ENCODE measurements at regions not wholly inside any gene's neighbourhood (a gene's known extent, or its start where the extent isn't known, plus 50 kb on each side); places are given as distances from the start of the nearest gene placed in this dataset.

DNA sequence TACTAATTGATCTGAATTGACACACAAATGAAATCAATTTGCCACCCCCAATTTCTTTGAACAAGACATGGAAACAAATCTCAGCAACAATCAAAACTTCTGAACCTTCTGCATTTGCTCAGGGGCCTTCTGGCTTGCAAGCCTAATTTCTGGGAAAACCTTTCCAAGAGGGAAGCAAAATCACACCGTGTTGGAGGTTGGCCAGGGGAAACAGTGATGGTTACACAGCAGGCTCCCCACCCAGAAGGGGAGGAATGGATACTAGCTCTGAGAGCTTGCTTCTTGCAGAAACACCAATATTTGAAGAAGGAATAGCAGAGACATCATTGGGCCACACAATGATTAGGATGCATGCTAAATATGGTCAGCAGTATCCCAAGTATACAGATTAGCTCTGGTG is 488.6 kb upstream of the TRPC7 start:
- TF ChIP-seq, protein P1, sequence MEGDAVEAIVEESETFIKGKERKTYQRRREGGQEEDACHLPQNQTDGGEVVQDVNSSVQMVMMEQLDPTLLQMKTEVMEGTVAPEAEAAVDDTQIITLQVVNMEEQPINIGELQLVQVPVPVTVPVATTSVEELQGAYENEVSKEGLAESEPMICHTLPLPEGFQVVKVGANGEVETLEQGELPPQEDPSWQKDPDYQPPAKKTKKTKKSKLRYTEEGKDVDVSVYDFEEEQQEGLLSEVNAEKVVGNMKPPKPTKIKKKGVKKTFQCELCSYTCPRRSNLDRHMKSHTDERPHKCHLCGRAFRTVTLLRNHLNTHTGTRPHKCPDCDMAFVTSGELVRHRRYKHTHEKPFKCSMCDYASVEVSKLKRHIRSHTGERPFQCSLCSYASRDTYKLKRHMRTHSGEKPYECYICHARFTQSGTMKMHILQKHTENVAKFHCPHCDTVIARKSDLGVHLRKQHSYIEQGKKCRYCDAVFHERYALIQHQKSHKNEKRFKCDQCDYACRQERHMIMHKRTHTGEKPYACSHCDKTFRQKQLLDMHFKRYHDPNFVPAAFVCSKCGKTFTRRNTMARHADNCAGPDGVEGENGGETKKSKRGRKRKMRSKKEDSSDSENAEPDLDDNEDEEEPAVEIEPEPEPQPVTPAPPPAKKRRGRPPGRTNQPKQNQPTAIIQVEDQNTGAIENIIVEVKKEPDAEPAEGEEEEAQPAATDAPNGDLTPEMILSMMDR (IDR thresholded peaks at IDR 0.05): no peak
- TF ChIP-seq POLR2A (IDR thresholded peaks at IDR 0.05) (no peak), POLR2AphosphoS5 (IDR thresholded peaks at IDR 0.05) (no peak)

Data from prostate gland (tissue), 2 donors.